HG03565 (cell line): ENCODE measurements at regions not wholly inside any gene's neighbourhood (a gene's known extent, or its start where the extent isn't known, plus 50 kb on each side); places are given as distances from the start of the nearest gene placed in this dataset.

Experiments used
- ATAC-seq: cut with Tn5 transposase; IDR thresholded peaks from one replicate; pipeline ENCODE4 v1.9.1; 2021; ENCODE audit warnings: mild to moderate bottlenecking, moderate library complexity; ENCODE audit not compliant: unreplicated experiment

GRCh38 chr3:161987933-161988332 is 491.3 kb downstream of the OTOL1 start:
- no peak for ATAC-seq

- ATAC-seq, result no peak
These were observed 492.4 kb downstream of the OTOL1 start for GRCh38 chr3:161989012-161989411.

GRCh38 chr3:161990036-161990435 is 493.4 kb downstream of the OTOL1 start:
- no peak for ATAC-seq

- ATAC-seq, result no peak
These were observed 495.4 kb downstream of the OTOL1 start for GRCh38 chr3:161991901-161992540.

GRCh38 chr3:161999846-162000245 is 503.2 kb downstream of the OTOL1 start:
- no peak for ATAC-seq

- no peak for ATAC-seq
These were observed 511.1 kb downstream of the OTOL1 start for GRCh38 chr3:162007722-162008121.

- no peak for ATAC-seq
These were observed 516.0 kb downstream of the OTOL1 start for GRCh38 chr3:162012633-162013032.

GRCh38 chr3:162014284-162014683 is 517.7 kb downstream of the OTOL1 start:
- no peak for ATAC-seq

- ATAC-seq, result no peak
These were observed 519.2 kb downstream of the OTOL1 start for GRCh38 chr3:162015856-162016255.

GRCh38 chr3:162019817-162020216 is 523.2 kb downstream of the OTOL1 start:
- no peak for ATAC-seq

GRCh38 chr3:162021206-162021605 is 524.6 kb downstream of the OTOL1 start:
- ATAC-seq, result no peak

- ATAC-seq, result no peak
These were observed 526.3 kb downstream of the OTOL1 start for GRCh38 chr3:162022911-162023310.

- no peak for ATAC-seq
These were observed 533.1 kb downstream of the OTOL1 start for GRCh38 chr3:162029736-162030135.

GRCh38 chr3:162034368-162034767 is 537.8 kb downstream of the OTOL1 start:
- no peak for ATAC-seq

GRCh38 chr3:162041622-162042021 is 545.0 kb downstream of the OTOL1 start:
- ATAC-seq, result no peak

GRCh38 chr3:162052636-162053035 is 556.0 kb downstream of the OTOL1 start:
- ATAC-seq, result no peak

GRCh38 chr3:162072656-162073164 is 576.1 kb downstream of the OTOL1 start:
- ATAC-seq, result no peak

- ATAC-seq, result no peak
These were observed 576.9 kb downstream of the OTOL1 start for GRCh38 chr3:162073422-162073975.

GRCh38 chr3:162077108-162077507 is 580.5 kb downstream of the OTOL1 start:
- ATAC-seq, result no peak

GRCh38 chr3:162082516-162082915 is 585.9 kb downstream of the OTOL1 start:
- ATAC-seq, result no peak

- ATAC-seq, result no peak
These were observed 590.8 kb downstream of the OTOL1 start for GRCh38 chr3:162087361-162087760.

- ATAC-seq, result no peak
These were observed 596.1 kb downstream of the OTOL1 start for GRCh38 chr3:162092751-162093150.

- no peak for ATAC-seq
These were observed 597.7 kb downstream of the OTOL1 start for GRCh38 chr3:162094301-162094700.
